GM12872 (cell line): ENCODE measurements at regions not wholly inside any gene's neighbourhood (a gene's known extent, or its start where the extent isn't known, plus 50 kb on each side); places are given as distances from the start of the nearest gene placed in this dataset.

Experiments
- TF ChIP-seq, protein P1 (sequence below): IDR thresholded peaks from 3 replicates; pipeline ENCODE4 v1.5.1; 2011; ENCODE audit warnings: low read depth, mild to moderate bottlenecking, low read length, moderate library complexity; ENCODE audit not compliant: insufficient read depth

GRCh38 chr12:114779647-114780046 lies 95.7 kb upstream of the TBX3 start:
- TF ChIP-seq, protein P1, sequence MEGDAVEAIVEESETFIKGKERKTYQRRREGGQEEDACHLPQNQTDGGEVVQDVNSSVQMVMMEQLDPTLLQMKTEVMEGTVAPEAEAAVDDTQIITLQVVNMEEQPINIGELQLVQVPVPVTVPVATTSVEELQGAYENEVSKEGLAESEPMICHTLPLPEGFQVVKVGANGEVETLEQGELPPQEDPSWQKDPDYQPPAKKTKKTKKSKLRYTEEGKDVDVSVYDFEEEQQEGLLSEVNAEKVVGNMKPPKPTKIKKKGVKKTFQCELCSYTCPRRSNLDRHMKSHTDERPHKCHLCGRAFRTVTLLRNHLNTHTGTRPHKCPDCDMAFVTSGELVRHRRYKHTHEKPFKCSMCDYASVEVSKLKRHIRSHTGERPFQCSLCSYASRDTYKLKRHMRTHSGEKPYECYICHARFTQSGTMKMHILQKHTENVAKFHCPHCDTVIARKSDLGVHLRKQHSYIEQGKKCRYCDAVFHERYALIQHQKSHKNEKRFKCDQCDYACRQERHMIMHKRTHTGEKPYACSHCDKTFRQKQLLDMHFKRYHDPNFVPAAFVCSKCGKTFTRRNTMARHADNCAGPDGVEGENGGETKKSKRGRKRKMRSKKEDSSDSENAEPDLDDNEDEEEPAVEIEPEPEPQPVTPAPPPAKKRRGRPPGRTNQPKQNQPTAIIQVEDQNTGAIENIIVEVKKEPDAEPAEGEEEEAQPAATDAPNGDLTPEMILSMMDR, result no peak

DNA sequence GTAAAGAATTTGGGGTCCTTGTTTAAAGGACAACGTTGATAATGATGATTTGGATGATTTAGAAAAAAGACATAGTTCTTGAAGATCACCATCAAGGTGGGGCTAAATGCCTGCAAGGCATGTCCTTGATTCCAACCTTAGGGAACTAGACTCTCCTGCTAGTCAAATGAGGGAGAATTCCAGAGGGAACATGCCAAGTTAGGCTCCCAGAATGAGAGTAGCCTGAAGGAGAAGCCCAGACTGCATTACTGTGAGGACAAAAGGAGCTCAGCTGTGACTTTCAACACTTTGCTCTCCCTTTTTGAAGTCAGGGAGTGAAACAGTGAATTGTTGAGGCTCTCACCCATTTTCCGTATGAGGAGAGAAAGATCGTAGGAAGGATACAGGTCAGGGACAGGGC lies 95.2 kb upstream of the TBX3 start:
- TF ChIP-seq, protein P1, result no peak

DNA sequence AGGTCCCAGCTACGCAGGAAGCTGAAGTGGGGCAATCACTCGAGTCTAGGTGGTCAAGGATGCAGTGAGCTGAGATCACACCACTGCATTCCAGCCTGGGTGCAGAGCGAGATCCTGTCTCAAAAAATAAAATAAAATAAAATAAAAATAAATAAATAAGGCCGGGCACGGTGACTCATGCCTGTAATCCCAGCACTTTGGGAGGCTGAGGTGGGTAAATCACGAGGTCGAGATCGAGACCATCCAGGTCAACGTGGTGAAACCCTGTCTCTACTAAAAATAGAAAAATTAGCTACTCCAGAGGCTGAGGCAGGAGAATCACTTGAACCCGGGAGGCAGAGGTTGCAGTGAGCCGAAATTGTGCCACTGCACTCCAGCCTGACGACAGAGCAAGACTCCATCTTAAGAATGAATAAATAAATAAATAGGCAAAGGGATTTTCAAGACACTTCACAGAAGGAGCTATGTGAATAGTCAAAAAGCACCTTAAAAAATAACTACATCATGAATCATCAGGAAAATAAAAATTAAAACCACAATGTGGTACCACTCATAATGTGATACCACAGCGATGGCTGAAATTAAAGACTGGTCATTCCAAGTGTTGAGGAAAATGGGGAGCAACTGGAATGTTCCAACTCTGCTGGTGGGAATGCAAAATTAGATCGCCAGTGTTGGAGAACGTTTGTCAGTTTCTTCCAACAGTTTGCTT lies 92.9 kb upstream of the TBX3 start:
- TF ChIP-seq, protein P1, result no peak

DNA sequence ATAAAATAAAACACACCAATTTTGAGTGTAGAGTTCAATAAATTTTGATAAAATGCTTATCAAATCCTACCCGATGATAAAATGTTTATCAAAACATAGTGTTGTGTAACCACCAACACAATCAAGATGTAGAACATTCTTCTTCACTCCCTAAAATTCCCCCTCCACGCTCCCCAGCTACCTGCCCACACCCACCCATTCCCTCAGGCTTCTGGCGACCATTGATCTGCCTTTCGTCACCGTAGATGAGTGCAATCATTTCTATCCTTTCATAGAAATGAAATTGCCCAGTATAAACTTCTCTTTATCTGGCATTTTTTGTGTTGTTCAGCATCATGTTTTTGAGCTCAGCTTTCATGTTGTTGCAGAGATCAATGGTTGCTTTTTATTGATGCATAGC lies 90.7 kb upstream of the TBX3 start:
- TF ChIP-seq, protein P1, result no peak

GRCh38 chr12:114774197-114774596 lies 90.2 kb upstream of the TBX3 start:
- TF ChIP-seq, protein P1, result no peak

DNA sequence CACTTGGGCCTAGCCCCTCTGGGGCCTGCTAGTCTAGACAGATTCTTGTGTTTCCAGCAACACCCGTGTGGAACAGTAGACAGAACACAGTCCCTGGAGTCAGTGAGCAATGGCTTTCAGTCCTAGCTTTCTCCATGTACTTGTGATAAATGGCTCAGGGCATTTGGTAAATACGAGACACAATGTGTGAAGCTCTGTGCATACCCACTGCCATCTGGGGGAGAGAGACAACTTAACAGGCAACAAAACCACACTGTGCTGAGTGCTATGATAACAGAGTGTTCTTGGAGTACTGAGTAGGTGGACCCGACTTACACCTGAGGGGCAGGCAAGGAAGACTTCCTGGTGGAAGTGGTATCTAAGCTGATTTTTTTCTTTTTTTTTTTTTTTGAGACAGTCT lies 86.3 kb upstream of the TBX3 start:
- TF ChIP-seq, protein P1, result no peak

DNA sequence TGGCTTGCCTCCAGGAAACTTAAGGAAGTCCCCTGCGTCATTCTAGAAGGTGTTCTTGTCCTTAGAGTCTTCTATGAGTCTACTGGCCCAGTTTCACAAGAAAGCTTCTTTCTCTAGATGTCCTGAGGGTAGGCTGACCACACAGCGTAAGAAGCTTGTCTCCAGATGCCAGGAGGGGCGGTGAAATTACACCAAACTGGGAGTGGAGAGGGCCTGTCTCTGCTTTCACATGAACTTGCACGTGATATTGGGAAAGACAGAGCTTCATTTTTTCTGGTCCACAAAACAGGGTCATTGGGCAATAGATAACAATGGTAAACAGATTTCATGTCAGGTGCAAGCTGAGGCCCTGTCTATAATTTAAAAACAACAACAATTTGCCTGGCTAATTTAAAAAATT lies 85.7 kb upstream of the TBX3 start:
- TF ChIP-seq, protein P1, result no peak
